Activated T-cell treated with anti-CD3 and anti-CD28 coated beads, Interleukin-2, amount 50 U/mL, for 24 hours (primary cell): ENCODE measurements at regions not wholly inside any gene's neighbourhood (a gene's known extent, or its start where the extent isn't known, plus 50 kb on each side); places are given as distances from the start of the nearest gene placed in this dataset.
"Not testable (repeated sequence)": the region's sequence is repeated elsewhere in the genome, so short reads cannot be mapped to it uniquely, and the experiment has no call there.

Experiments
- DNase-seq: peaks from one replicate; pipeline ENCODE4 v3.0.0-alpha.2; 2020
- H3K27ac Mint-ChIP-seq: 2 replicates; pipeline ENCODE4 v1.8.0; 2020; ENCODE audit warnings: mild to moderate bottlenecking, mixed read lengths
- H3K27me3 Mint-ChIP-seq: 2 replicates; pipeline ENCODE4 v1.8.0; 2020; ENCODE audit warnings: mixed read lengths
- H3K36me3 Mint-ChIP-seq: 2 replicates; pipeline ENCODE4 v1.8.0; 2020; ENCODE audit warnings: low read depth, mixed read lengths
- H3K4me1 Mint-ChIP-seq: 2 replicates; pipeline ENCODE4 v1.8.0; 2020; ENCODE audit warnings: low read depth, mixed read lengths
- H3K4me3 Mint-ChIP-seq: 2 replicates; pipeline ENCODE4 v1.8.0; 2020; ENCODE audit warnings: mild to moderate bottlenecking, moderate library complexity, mixed read lengths
- H3K9me3 Mint-ChIP-seq: 2 replicates; pipeline ENCODE4 v1.8.0; 2020; ENCODE audit warnings: mixed read lengths

DNA sequence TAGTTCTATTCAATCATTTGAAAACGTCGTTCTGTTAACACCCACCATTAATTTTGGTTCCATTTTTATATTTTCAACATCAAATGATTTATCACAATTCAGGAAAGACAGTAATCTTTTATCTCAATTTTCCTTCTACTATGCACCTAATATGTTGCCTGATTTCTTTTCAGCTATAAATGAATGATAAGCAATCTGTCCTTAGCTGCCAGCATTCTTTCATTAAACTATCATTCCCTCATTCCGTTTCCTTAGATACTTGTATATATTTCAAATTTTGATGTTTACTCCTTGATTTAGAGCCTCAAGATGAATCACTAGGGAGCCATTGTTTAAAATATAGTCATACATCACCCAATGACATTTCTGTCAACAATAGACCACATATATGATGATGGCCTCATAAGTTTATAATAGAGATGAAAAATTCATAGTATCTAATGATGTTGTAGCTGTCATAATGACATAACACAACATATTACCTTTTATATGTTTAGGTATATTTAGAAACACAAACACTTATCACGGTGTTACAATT, 661.7 kb downstream of the IPMK start:
- H3K36me3 Mint-ChIP-seq: no peaks in the 10 kb centered on the region
- H3K4me3 Mint-ChIP-seq: no peak overlapping the region
- DNase-seq: no peak
- no peak overlapping the region for H3K27ac Mint-ChIP-seq
- no peaks in the 10 kb centered on the region for H3K4me1 Mint-ChIP-seq
- H3K27me3 Mint-ChIP-seq: no peaks in the 10 kb centered on the region
- peaks cover 5% of the 10 kb centered on the region for H3K9me3 Mint-ChIP-seq

DNA sequence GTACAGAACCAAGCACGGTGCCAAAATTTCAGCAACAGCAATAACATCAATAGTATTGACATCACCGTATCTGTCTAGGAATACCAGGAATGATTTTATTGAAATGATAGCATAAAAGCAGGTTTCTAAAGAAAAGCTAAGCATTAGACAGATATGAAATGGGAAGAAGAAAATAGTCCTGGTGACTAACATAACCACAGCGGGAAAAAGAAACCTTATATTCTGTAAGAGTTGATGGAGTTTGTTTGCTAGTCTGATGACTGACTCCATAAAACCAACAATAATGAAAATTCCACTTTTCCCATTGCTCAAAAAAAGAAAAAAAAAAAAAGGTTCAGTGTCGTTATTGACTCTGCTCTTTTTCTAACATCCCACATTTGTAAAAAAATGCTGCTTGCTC, 668.3 kb downstream of the IPMK start:
- Mint-ChIP-seq H3K4me1 (no peaks in the 10 kb centered on the region), H3K27me3 (no peaks in the 10 kb centered on the region), H3K36me3 (no peaks in the 10 kb centered on the region), H3K27ac (no peak overlapping the region), H3K4me3 (no peak overlapping the region), H3K9me3 (no peaks in the 10 kb centered on the region)
- DNase-seq: no peak

DNA sequence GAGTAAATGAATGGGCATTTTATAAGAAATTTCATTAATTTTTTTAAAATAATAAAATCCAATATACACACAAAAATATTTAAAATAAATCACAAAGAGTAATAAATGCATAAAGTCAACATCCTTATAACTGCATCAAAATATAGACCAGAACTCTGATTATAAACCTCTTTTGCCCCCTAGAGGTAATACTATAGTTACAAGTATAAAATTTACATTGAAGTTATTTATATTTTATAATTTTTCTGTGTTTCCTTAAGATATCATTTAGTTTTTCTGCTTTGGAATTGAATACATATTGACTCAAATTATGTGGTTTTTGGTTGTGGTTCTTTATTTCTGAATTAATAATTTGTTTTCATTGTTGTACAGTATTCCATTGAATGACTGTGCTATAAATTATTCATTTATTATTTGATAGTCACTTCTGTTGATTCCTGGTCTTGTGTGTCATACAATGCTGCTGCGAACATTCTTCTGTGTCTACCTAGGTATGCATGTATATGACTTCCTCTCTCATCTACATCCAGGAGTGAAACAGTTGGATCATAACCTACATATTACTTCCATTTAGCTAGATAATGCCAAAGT, 673.6 kb downstream of the IPMK start:
- H3K36me3 Mint-ChIP-seq: no peaks in the 10 kb centered on the region

DNA sequence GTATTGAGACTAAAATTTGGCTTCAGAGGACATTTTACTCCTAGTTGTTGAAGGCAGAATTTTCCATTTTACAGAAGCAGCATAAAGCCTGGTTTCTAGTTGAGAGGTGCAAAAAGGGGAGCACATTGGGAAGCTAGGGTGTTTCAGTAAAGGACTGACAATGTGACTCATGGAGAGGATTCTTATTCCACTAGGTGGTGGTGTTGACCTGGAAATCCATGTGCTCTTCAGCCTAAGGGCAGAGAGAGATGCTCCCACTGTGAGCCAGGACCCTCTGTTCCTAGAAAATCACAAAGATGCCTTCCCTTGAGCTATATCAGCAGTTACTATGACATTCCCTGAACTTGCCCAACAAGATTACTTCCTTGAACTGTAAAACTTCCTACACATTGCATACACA, 687.8 kb downstream of the IPMK start:
- no peaks in the 10 kb centered on the region for H3K9me3 Mint-ChIP-seq
- H3K36me3 Mint-ChIP-seq: no peaks in the 10 kb centered on the region
- H3K4me1 Mint-ChIP-seq: no peaks in the 10 kb centered on the region
- H3K27ac Mint-ChIP-seq: no peak overlapping the region
- H3K4me3 Mint-ChIP-seq: no peak overlapping the region
- H3K27me3 Mint-ChIP-seq: no peaks in the 10 kb centered on the region
- no peak for DNase-seq

More for the DNA sequence above, 673.6 kb downstream of the IPMK start:
- H3K9me3 Mint-ChIP-seq: no peaks in the 10 kb centered on the region
- H3K4me3 Mint-ChIP-seq: no peak overlapping the region
- H3K27ac Mint-ChIP-seq: no peak overlapping the region
- no peak for DNase-seq
- no peaks in the 10 kb centered on the region for H3K27me3 Mint-ChIP-seq
- H3K4me1 Mint-ChIP-seq: no peaks in the 10 kb centered on the region

DNA sequence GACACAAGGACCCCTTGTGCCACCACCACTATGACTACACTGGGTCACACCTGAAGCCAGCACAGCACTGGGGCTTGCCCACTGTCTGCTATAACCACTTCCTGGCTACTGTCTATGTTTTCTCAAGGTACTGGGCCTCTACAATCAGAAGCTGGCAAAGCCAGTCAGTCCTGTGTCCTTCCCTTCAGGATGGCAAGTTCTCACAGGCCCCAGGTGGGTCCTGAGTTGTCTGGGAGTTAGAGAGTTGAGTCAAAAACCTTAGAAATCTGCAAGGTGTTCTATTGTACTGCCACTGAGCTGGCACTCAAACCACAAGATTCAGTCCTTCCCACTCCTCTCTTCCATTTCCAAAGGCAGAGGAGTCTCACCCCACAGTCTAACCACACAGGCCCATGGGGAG, 705.5 kb downstream of the IPMK start:
- H3K36me3 Mint-ChIP-seq: no peaks in the 10 kb centered on the region
- H3K27ac Mint-ChIP-seq: no peak overlapping the region

DNA sequence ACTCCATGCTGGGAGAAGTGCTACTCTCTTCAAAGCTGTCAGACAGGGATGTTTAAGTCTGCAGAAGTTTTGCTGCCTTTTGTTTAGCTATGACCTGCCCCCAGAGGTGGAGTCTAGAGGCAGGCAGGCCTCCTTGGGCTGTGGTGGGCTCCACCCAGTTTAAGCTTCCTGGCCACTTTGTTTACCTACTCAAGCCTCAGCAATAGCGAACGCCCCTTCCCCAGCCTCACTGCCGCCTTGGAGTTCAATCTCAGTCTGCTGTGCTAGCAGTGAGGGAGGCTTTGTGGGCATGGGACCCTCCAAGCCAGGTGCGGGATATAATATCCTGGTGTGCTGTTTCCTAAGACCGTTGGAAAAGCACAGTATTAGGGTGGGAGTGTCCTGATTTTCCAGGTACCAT, 715.9 kb downstream of the IPMK start:
- not testable (repeated sequence) for H3K4me1 Mint-ChIP-seq, H3K27me3 Mint-ChIP-seq, DNase-seq, H3K27ac Mint-ChIP-seq, H3K4me3 Mint-ChIP-seq, H3K9me3 Mint-ChIP-seq, H3K36me3 Mint-ChIP-seq

More for the DNA sequence above, 705.5 kb downstream of the IPMK start:
- peaks cover 4% of the 10 kb centered on the region for H3K9me3 Mint-ChIP-seq
- no peaks in the 10 kb centered on the region for H3K27me3 Mint-ChIP-seq
- no peak overlapping the region for H3K4me3 Mint-ChIP-seq
- no peaks in the 10 kb centered on the region for H3K4me1 Mint-ChIP-seq
- DNase-seq: no peak

DNA sequence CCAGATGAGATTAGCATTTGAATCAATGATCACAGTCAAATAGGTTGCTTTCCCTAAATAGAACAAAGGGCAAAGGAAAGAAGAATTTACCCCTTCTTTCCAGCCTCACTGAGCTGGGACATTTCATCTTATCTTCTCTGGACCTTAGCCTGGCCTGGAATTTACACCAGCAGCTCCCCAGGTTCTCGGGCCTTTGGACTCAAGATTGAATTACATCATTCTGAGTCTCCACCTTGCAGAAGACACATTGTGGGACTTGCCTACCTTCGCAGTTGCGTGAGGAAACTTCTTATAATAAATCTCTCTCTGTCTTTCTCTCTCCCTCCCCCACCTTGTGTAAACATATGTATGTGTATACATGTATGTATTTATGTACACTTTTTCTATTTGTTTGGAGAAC, 732.4 kb downstream of the IPMK start:
- Mint-ChIP-seq H3K4me3 (no peak overlapping the region), H3K4me1 (no peaks in the 10 kb centered on the region), H3K27me3 (no peaks in the 10 kb centered on the region), H3K27ac (no peak overlapping the region), H3K9me3 (peaks cover 5% of the 10 kb centered on the region), H3K36me3 (no peaks in the 10 kb centered on the region)
- no peak for DNase-seq

DNA sequence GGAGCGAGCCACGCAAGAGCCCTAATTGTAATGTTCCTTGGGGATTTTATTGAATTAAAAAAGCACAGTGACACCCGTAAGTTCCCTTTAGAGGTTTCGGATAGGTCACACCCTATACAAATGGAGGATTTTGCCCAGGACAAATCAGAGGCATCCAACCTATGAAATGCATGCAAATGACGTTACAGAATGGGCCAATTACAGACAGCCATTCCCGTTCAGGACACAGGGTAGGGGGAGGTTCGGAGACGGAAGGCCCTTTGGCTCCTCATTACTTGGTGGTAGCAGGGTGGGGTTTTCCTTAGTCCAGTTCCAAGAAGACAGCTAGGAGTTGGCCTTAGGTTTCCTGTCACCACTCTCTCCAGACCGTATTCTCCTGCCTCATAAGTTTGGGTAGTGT, 754.1 kb downstream of the IPMK start:
- no peaks in the 10 kb centered on the region for H3K27me3 Mint-ChIP-seq

DNA sequence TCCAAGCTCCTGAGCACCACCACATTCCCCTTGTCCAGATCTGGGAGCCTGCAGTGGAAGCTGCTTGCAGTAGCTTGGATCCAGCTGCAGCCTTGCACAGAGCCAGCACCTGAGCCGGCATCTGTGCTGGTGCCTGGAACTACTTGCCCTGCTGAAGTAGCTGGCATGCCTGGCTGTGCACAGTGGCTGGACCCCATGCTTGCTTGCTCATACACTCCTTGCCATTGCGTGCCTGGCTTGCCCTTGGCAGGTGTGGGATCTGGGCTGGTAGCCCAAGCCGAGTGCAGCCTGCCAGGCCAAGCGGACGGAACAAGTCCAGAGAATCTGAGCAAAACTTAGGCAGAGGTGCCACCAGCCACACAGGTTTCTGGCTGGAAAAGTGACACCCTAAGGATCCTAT, 759.9 kb downstream of the IPMK start:
- Mint-ChIP-seq H3K4me1 (no peaks in the 10 kb centered on the region), H3K27me3 (no peaks in the 10 kb centered on the region), H3K9me3 (peaks cover 2% of the 10 kb centered on the region), H3K27ac (no peak overlapping the region), H3K36me3 (no peaks in the 10 kb centered on the region), H3K4me3 (no peak overlapping the region)
- DNase-seq: no peak

More for the DNA sequence above, 754.1 kb downstream of the IPMK start:
- Mint-ChIP-seq H3K4me3 (no peak overlapping the region), H3K27ac (no peak overlapping the region), H3K36me3 (no peaks in the 10 kb centered on the region), H3K4me1 (no peaks in the 10 kb centered on the region), H3K9me3 (peaks cover 15% of the 10 kb centered on the region)
- DNase-seq: no peak

DNA sequence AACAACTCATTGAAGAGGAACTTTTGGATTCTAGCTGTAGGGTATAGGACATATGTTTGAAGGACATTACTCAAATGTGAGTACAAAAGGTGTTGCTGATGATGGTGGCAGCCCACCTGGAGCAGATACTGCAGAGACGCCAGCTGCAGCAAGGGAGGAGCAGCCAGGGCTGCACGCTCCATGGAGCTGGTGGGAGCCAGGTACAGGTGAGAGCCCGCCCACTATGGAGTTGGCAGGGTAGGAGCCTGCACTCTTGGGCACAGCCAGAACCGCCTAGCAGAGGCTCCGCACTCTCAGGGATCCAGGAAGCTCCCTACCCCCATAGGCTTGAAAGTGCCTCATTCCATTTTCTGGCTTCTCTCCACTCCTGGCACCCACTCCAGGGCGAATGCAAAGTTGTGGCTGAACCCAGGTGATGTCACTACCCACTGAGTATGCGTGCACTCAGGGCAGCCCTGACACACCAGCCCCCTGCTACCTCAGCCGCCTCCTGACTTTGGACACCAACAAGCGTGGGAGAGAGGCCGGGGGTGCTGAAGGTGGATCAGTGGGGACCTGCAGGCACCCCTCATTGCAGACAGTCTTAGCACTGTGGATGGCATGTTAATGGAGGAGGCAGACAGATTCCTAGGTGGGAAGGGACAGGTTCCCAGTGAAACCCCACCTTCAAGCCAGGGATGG, 761.1 kb downstream of the IPMK start:
- no peaks in the 10 kb centered on the region for H3K36me3 Mint-ChIP-seq
- peaks cover 2% of the 10 kb centered on the region for H3K9me3 Mint-ChIP-seq
- DNase-seq: no peak
- no peaks in the 10 kb centered on the region for H3K27me3 Mint-ChIP-seq
- no peak overlapping the region for H3K27ac Mint-ChIP-seq
- no peak overlapping the region for H3K4me3 Mint-ChIP-seq
- no peaks in the 10 kb centered on the region for H3K4me1 Mint-ChIP-seq

DNA sequence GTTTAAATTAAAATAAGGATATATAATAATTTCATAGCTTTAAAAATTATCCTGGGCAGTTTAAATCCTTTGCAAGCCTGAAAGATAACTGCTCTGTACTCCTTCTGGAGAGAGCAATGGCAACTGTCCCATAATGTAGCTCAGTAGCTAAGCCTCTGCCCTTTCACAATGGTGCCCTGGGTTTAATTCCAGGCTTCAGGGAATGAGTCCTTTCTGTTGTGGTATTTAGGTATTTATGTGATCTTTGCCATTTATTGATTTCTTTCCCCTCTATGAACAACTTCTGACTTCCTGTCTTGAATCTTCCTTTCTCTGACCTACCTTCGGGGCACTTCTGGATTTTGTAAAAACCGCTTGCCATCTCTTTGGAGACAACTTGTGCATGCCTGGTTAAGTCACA, 773.2 kb downstream of the IPMK start:
- no peak for DNase-seq
- no peak overlapping the region for H3K4me3 Mint-ChIP-seq
- peaks cover 9% of the 10 kb centered on the region for H3K9me3 Mint-ChIP-seq
- H3K36me3 Mint-ChIP-seq: no peaks in the 10 kb centered on the region
- H3K27me3 Mint-ChIP-seq: no peaks in the 10 kb centered on the region
- no peak overlapping the region for H3K27ac Mint-ChIP-seq
- H3K4me1 Mint-ChIP-seq: no peaks in the 10 kb centered on the region

DNA sequence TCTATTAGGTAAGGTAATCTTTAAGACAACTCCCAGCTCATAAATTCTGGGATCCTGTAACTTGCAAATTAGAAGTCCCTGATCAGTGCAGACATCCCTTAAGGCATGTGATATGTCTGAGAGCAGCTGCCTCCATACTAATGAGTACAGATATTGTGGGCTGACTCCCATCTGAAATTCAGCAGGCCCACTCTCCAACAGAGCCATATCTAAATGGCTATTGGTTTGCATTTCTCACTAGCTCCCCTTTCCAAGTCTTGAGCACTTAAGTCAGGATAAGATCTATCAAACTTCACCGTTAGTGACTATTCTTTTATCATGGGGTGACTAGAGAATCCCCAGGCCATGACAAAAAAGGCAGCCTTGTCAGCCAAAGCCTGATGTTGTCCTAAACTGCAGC, 785.4 kb downstream of the IPMK start:
- DNase-seq: no peak
- Mint-ChIP-seq H3K36me3 (no peaks in the 10 kb centered on the region), H3K4me1 (no peaks in the 10 kb centered on the region), H3K27ac (no peak overlapping the region), H3K4me3 (no peak overlapping the region), H3K27me3 (no peaks in the 10 kb centered on the region), H3K9me3 (peaks cover 4% of the 10 kb centered on the region)

DNA sequence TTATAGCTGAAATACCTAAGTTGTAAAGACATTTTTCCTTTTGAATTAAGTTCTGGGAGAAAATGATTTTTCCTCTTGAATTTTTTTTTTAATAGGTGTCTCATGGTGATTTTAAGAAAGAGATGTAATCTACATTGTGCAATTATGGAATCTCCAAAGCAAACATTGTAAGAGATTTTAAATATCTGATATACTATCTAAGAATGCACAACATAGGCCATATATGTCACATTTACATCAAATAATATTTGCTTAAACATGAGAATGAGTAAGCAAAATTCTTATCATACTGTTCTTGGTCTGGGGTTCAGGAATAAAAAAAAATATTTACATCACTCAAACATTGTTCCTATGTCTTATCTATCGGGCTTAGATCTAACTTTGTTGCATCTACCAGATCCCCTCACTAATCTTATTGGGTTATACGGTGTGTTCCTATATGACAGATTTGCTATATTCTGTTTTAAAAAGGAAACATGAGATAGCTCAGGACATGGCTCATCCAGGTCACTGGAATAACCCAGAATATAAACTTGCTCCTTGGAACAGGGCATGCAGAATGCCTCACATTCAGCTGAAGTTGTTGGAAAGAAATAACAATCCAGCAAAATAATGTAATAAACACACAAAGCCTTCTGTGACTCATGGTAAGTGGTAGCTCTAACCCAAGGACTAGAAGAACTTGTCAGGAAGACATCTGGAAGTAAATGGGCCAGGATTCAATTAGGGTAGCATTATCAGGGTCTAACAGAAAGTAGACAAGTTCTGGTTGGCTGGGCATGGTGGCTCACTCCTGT, 794.7 kb downstream of the IPMK start:
- Mint-ChIP-seq H3K27me3 (no peaks in the 10 kb centered on the region), H3K4me3 (no peak overlapping the region), H3K9me3 (no peaks in the 10 kb centered on the region), H3K4me1 (no peaks in the 10 kb centered on the region), H3K27ac (no peak overlapping the region), H3K36me3 (no peaks in the 10 kb centered on the region)
- DNase-seq: no peak

DNA sequence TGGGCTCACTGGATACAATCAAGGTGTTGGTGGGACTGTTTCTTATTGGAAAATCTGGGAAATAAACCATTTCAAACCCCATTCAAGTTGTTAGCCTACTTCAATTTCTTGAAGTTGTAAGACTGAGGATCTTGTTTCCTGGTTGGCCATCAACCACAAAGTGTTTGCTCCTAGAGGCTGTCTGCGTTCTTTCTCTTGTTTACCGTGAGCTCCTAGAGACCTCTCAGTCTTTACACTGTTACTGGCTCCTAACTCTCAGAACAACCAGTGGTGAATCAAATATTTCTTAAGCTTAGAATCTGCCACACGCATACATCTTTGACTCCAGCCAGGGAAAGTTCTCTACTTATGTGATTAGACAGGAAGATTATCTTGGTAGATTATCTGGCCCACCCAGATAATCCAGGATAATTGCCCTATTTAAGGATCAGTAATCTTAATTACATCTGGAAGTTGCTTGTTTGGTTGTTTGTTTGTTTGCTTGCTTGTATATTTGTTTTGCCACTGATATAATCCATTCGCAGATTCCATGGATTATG, 798.7 kb downstream of the IPMK start:
- H3K27ac Mint-ChIP-seq: no peak overlapping the region
- H3K4me1 Mint-ChIP-seq: no peaks in the 10 kb centered on the region
- no peaks in the 10 kb centered on the region for H3K9me3 Mint-ChIP-seq
- H3K27me3 Mint-ChIP-seq: no peaks in the 10 kb centered on the region
- no peak for DNase-seq
- H3K36me3 Mint-ChIP-seq: no peaks in the 10 kb centered on the region
- no peak overlapping the region for H3K4me3 Mint-ChIP-seq

DNA sequence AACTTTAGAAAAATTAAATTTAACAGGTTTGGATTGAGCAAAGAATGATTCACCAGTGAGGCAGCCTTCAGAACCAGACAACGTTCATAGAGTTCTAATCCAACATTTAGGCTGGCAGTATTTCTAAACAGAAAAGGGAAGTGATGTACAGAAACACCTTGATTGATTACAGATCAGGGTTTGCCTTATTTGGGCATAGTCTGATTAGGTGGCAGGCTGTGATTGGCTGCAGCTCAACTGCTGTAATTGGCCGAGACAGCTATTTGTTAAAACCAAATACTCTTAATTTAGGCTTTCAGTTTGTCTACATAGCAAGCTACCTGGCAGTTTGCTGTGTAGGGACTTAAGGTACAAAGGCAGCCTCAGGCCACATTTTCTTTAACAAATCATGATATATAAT, 802.5 kb downstream of the IPMK start:
- no peaks in the 10 kb centered on the region for H3K36me3 Mint-ChIP-seq
- no peak for DNase-seq
- no peaks in the 10 kb centered on the region for H3K4me1 Mint-ChIP-seq
- no peaks in the 10 kb centered on the region for H3K27me3 Mint-ChIP-seq
- H3K9me3 Mint-ChIP-seq: no peaks in the 10 kb centered on the region
- no peak overlapping the region for H3K27ac Mint-ChIP-seq
- H3K4me3 Mint-ChIP-seq: no peak overlapping the region
